Astrocyte (in vitro differentiated cells and primary cell): ENCODE measurements at regions not wholly inside any gene's neighbourhood (a gene's known extent, or its start where the extent isn't known, plus 50 kb on each side); places are given as distances from the start of the nearest gene placed in this dataset.

ENCODE experiments used
- CTCF ChIP-seq: IDR thresholded peaks from 2 replicates; pipeline ENCODE4 v1.5.1; 2011; ENCODE audit warnings: low read depth, mild to moderate bottlenecking, inconsistent platforms, low read length, moderate library complexity; ENCODE audit not compliant: insufficient read depth
- EZH2 ChIP-seq: IDR thresholded peaks from 2 replicates; pipeline ENCODE4 v1.6.1; 2012; ENCODE audit warnings: mild to moderate bottlenecking, low read length, inconsistent platforms; ENCODE audit not compliant: insufficient read depth

- TF ChIP-seq CTCF (no peak), EZH2 (no peak)
Measured at GRCh38 chr18:11500153-11501122, 109.0 kb upstream of the SLC35G4 start.
